GM23338 (cell line): ENCODE measurements at regions not wholly inside any gene's neighbourhood (a gene's known extent, or its start where the extent isn't known, plus 50 kb on each side); places are given as distances from the start of the nearest gene placed in this dataset. TPM values are rescaled to one million over a fixed set of nuclear protein-coding genes. Genes with fewer than 3 reads are reported as not detected.

ENCODE experiments used
- STAT1 ChIP-seq: IDR thresholded peaks from one replicate; pipeline ENCODE4 v1.6.1; 2016; ENCODE audit warnings: antibody characterized with exemption; ENCODE audit not compliant: unreplicated experiment
- small RNA-seq: library from RNA; depleted of rRNA; stranded (forward); fragments of <200 nt; gene quantifications from one replicate; pipeline ENCODE3, GENCODE V24; 2014; ENCODE audit warnings: low replicate concordance
- TF ChIP-seq, protein P1 (sequence below): fragments of 250-450 bp; sonication (Bioruptor Pico); IDR thresholded peaks from 2 replicates; pipeline ENCODE4 v1.5.0; 2020; ENCODE audit warnings: mild to moderate bottlenecking, moderate library complexity

DNA sequence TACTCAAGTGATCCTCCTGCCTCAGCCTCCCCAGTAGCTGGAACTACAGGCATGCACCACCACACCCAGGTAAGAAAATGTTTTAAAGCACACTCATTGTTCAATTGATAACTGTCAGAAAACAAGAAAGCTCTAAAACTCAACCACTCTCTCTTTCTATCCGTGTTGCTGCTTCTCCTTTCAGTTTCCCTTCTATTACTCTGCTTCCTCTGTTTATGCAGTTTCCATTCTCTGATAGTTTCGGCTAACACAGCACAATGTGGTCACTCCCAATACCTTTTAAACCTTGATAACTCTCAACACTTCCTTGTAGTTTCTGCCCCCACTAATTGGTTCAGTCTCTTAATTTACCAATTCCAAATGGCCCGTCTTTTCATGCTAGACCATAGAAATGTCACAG is 59.2 kb upstream of the NR4A3 start (continued):
- TF ChIP-seq, protein P1, sequence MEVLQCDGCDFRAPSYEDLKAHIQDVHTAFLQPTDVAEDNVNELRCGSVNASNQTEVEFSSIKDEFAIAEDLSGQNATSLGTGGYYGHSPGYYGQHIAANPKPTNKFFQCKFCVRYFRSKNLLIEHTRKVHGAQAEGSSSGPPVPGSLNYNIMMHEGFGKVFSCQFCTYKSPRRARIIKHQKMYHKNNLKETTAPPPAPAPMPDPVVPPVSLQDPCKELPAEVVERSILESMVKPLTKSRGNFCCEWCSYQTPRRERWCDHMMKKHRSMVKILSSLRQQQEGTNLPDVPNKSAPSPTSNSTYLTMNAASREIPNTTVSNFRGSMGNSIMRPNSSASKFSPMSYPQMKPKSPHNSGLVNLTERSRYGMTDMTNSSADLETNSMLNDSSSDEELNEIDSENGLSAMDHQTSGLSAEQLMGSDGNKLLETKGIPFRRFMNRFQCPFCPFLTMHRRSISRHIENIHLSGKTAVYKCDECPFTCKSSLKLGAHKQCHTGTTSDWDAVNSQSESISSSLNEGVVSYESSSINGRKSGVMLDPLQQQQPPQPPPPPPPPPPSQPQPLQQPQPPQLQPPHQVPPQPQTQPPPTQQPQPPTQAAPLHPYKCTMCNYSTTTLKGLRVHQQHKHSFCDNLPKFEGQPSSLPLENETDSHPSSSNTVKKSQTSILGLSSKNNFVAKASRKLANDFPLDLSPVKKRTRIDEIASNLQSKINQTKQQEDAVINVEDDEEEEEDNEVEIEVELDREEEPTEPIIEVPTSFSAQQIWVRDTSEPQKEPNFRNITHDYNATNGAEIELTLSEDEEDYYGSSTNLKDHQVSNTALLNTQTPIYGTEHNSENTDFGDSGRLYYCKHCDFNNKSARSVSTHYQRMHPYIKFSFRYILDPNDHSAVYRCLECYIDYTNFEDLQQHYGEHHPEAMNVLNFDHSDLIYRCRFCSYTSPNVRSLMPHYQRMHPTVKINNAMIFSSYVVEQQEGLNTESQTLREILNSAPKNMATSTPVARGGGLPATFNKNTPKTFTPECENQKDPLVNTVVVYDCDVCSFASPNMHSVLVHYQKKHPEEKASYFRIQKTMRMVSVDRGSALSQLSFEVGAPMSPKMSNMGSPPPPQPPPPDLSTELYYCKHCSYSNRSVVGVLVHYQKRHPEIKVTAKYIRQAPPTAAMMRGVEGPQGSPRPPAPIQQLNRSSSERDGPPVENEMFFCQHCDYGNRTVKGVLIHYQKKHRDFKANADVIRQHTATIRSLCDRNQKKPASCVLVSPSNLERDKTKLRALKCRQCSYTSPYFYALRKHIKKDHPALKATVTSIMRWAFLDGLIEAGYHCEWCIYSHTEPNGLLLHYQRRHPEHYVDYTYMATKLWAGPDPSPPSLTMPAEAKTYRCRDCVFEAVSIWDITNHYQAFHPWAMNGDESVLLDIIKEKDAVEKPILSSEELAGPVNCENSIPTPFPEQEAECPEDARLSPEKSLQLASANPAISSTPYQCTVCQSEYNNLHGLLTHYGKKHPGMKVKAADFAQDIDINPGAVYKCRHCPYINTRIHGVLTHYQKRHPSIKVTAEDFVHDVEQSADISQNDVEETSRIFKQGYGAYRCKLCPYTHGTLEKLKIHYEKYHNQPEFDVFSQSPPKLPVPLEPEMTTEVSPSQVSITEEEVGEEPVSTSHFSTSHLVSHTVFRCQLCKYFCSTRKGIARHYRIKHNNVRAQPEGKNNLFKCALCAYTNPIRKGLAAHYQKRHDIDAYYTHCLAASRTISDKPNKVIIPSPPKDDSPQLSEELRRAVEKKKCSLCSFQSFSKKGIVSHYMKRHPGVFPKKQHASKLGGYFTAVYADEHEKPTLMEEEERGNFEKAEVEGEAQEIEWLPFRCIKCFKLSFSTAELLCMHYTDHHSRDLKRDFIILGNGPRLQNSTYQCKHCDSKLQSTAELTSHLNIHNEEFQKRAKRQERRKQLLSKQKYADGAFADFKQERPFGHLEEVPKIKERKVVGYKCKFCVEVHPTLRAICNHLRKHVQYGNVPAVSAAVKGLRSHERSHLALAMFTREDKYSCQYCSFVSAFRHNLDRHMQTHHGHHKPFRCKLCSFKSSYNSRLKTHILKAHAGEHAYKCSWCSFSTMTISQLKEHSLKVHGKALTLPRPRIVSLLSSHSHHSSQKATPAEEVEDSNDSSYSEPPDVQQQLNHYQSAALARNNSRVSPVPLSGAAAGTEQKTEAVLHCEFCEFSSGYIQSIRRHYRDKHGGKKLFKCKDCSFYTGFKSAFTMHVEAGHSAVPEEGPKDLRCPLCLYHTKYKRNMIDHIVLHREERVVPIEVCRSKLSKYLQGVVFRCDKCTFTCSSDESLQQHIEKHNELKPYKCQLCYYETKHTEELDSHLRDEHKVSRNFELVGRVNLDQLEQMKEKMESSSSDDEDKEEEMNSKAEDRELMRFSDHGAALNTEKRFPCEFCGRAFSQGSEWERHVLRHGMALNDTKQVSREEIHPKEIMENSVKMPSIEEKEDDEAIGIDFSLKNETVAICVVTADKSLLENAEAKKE (CRISPR knock-in tag), result no peak
- no peak for TF ChIP-seq STAT1

Small RNAs in the stretch of these regions (small RNA-seq; reads per million reads assigned to genes)
- gene AL137067.1, result not detected
- not detected for gene AL137067.2
